ENCODE measurements at regions not wholly inside any gene's neighbourhood (a gene's known extent, or its start where the extent isn't known, plus 50 kb on each side); places are given as distances from the start of the nearest gene placed in this dataset.

DNA sequence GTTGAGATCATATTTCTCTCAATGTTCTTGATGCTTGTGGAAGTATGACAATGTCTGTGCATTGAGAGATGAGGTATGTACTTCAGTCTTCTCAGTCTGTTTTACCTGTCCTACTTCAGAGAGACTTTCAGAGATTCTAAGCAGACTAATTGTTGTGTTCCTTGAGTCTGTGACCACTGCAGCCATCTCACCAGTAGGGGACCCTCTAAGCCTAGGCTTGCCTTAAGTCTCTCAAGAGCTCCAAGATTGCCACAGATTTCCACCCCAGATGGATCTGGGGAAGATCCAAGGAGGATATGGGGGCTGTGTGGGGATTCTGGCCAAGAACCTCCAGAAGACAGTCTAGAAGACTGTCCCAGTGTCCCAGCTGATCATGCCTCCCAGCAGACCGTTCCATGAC is 179.9 kb upstream of the PLET1 start:
- H3K36me3 Mint-ChIP-seq (ENCODE audit: low read depth) = peaks cover 19% of the 10 kb centered on the region
- no peak for DNase-seq
- no peaks in the 10 kb centered on the region for H3K4me1 Mint-ChIP-seq
- no peak overlapping the region for H3K4me3 Mint-ChIP-seq
- TF ChIP-seq CTCF (IDR thresholded peaks at IDR 0.05) = peak; percentile 33
- H3K9me3 Mint-ChIP-seq = peaks cover 42% of the 10 kb centered on the region
- no peak overlapping the region for H3K27ac Mint-ChIP-seq
- H3K27me3 Mint-ChIP-seq (ENCODE audit: low read depth, poor library complexity) = no peaks in the 10 kb centered on the region

DNA sequence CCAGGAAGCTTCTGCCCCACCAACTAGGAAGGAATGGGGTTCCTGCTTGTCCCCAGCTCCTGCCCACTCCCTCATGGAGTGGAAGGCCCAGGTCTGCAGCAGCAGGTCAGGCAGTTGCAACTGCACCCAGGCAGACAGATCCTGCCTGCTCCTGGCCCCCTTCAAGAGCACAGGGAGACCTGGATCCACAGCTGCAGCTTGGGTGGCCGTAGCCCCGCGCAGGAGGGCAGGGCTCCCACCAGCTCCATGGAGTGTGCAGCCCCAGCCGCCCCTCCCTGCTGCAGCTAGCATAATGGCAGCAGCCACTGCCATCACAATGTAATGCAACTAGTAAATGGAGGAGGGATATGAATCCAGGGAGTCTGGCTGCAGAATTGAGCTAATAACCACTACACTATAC is 187.5 kb upstream of the PLET1 start:
- Mint-ChIP-seq H3K9me3 (peaks cover 26% of the 10 kb centered on the region), H3K27ac (no peak overlapping the region), H3K4me3 (no peak overlapping the region), H3K4me1 (no peaks in the 10 kb centered on the region), H3K36me3 (ENCODE audit: low read depth) (peaks cover 15% of the 10 kb centered on the region), H3K27me3 (ENCODE audit: low read depth, poor library complexity) (no peaks in the 10 kb centered on the region)
- DNase-seq = no peak
- no peak for TF ChIP-seq CTCF (IDR thresholded peaks at IDR 0.05)

DNA sequence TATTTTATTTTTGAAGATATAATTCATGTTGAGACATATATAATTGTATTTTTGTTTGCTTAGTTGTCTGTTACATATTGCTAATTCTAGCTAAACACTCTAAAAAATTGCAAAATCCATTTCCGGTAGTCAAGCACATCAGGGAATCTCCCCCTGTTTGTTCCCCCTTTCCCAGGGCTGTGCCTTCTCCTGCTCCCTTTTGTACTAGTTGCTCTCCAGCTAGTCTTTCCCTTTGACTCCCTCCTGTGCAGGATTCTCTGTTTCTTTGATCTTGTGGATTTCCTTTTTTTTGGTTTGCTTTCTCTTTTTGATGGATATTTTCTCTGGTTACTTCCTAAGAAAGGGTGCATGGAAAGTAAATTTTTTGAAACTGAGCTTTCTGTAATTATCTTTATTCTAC is 188.1 kb upstream of the PLET1 start:
- no peak overlapping the region for H3K4me3 Mint-ChIP-seq
- no peaks in the 10 kb centered on the region for H3K27me3 Mint-ChIP-seq (ENCODE audit: low read depth, poor library complexity)
- H3K27ac Mint-ChIP-seq = no peak overlapping the region
- peaks cover 15% of the 10 kb centered on the region for H3K36me3 Mint-ChIP-seq (ENCODE audit: low read depth)
- DNase-seq = no peak
- peaks cover 23% of the 10 kb centered on the region for H3K9me3 Mint-ChIP-seq
- TF ChIP-seq CTCF (IDR thresholded peaks at IDR 0.05) = no peak
- H3K4me1 Mint-ChIP-seq = no peaks in the 10 kb centered on the region

DNA sequence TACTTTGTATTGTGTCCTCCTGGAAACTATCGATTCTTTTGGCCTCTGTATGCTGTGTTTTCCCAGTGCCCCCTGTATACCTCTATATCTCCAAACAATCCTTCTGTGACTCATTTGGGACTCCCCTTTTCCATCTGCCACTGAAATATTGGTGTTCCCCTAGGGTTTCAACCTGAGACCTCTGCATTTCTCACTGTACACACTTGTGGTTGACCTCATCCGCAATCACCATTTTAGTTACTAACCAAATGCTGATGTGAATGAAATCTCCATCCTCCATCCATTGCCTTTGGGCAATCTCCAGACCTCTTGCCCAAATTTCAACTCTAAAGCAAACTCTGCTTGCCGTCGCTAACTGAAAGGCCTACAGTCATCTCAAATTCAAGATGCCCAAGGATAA is 190.6 kb upstream of the PLET1 start:
- H3K4me1 Mint-ChIP-seq = no peaks in the 10 kb centered on the region
- no peak for DNase-seq
- no peak overlapping the region for H3K4me3 Mint-ChIP-seq
- H3K27ac Mint-ChIP-seq = no peak overlapping the region
- no peaks in the 10 kb centered on the region for H3K27me3 Mint-ChIP-seq (ENCODE audit: low read depth, poor library complexity)
- peaks cover 12% of the 10 kb centered on the region for H3K9me3 Mint-ChIP-seq
- H3K36me3 Mint-ChIP-seq (ENCODE audit: low read depth) = peaks cover 3% of the 10 kb centered on the region
- TF ChIP-seq CTCF (IDR thresholded peaks at IDR 0.05) = no peak

- no peak for TF ChIP-seq CTCF (IDR thresholded peaks at IDR 0.05)
- H3K4me3 Mint-ChIP-seq = no peak overlapping the region
- no peaks in the 10 kb centered on the region for H3K27me3 Mint-ChIP-seq (ENCODE audit: low read depth, poor library complexity)
- peaks cover 11% of the 10 kb centered on the region for H3K9me3 Mint-ChIP-seq
- no peaks in the 10 kb centered on the region for H3K4me1 Mint-ChIP-seq
- DNase-seq = peak; percentile 21
- peaks cover 6% of the 10 kb centered on the region for H3K36me3 Mint-ChIP-seq (ENCODE audit: low read depth)
- H3K27ac Mint-ChIP-seq = no peak overlapping the region
Observed at GRCh38 chr11:112453601-112454577, 193.2 kb upstream of the PLET1 start.

- Mint-ChIP-seq H3K27me3 (ENCODE audit: low read depth, poor library complexity) (no peaks in the 10 kb centered on the region), H3K36me3 (ENCODE audit: low read depth) (peaks cover 6% of the 10 kb centered on the region), H3K9me3 (peaks cover 11% of the 10 kb centered on the region), H3K4me1 (no peaks in the 10 kb centered on the region), H3K27ac (no peak overlapping the region), H3K4me3 (no peak overlapping the region)
- no peak for DNase-seq
- no peak for TF ChIP-seq CTCF (IDR thresholded peaks at IDR 0.05)
Observed at GRCh38 chr11:112454841-112455240, 194.2 kb upstream of the PLET1 start.

Measured in nephron progenitor cell (in vitro differentiated cells).